ENCODE measurements at regions not wholly inside any gene's neighbourhood (a gene's known extent, or its start where the extent isn't known, plus 50 kb on each side); places are given as distances from the start of the nearest gene placed in this dataset.

DNA sequence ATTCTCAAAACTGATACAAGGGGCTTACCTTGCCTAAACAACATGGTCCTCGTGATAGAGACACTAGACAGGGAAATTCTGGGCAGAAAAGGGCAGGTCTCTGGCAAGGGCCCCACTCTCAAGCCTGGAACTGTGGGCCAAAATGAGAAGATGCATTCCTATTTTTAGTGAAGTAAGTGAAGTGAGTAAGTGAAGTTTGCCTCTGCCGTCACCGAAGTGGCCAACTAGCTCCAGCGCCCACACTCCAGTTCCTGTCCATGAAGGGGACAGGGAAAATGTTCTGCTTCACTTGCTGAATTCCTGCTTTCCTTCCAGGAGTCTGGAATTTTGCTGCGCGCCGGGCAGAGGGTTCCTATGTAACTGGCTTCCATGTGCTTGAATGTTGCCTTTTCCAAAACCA is 1035.6 kb upstream of the TMEM132C start:
- H3K4me1 Mint-ChIP-seq = no peaks in the 10 kb centered on the region
- no peak overlapping the region for H3K27ac Mint-ChIP-seq
- no peaks in the 10 kb centered on the region for H3K9me3 Mint-ChIP-seq
- no peaks in the 10 kb centered on the region for H3K36me3 Mint-ChIP-seq
- no peak overlapping the region for H3K4me3 Mint-ChIP-seq
- H3K27me3 Mint-ChIP-seq = peaks cover 13% of the 10 kb centered on the region

GRCh38 chr12:127233016-127233415 is 1034.0 kb upstream of the TMEM132C start:
- no peak overlapping the region for H3K27ac Mint-ChIP-seq
- no peak overlapping the region for H3K4me3 Mint-ChIP-seq
- H3K9me3 Mint-ChIP-seq = no peaks in the 10 kb centered on the region
- H3K27me3 Mint-ChIP-seq = peaks cover 7% of the 10 kb centered on the region
- no peaks in the 10 kb centered on the region for H3K36me3 Mint-ChIP-seq
- H3K4me1 Mint-ChIP-seq = no peaks in the 10 kb centered on the region

DNA sequence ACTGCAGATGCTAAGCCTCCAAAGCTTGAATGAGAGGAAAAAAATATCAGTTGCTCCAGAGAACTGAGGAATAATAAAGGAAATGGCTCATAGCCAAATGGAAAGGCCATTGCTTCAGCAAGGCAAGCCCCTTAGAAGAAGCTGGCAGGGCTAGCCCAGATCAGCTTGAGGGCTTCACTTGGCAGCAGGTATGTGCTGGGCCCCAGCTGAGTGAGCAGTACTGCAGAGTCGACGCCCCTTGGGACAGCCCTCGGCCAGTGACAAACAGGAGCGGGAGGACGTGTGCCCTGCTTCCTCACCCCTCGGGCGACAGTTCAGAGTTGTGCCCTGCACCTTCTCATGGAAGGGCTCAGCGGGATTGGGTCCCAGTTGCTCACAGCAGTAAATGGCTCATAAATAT is 1031.2 kb upstream of the TMEM132C start:
- H3K27me3 Mint-ChIP-seq = peaks cover 3% of the 10 kb centered on the region
- H3K36me3 Mint-ChIP-seq = no peaks in the 10 kb centered on the region
- no peak overlapping the region for H3K4me3 Mint-ChIP-seq
- no peaks in the 10 kb centered on the region for H3K4me1 Mint-ChIP-seq
- H3K9me3 Mint-ChIP-seq = no peaks in the 10 kb centered on the region
- no peak overlapping the region for H3K27ac Mint-ChIP-seq

- H3K36me3 Mint-ChIP-seq = no peaks in the 10 kb centered on the region
- H3K4me3 Mint-ChIP-seq = no peak overlapping the region
- no peaks in the 10 kb centered on the region for H3K4me1 Mint-ChIP-seq
- no peak overlapping the region for H3K27ac Mint-ChIP-seq
- H3K9me3 Mint-ChIP-seq = no peaks in the 10 kb centered on the region
- peaks cover 1% of the 10 kb centered on the region for H3K27me3 Mint-ChIP-seq
Measured at GRCh38 chr12:127236491-127236890, 1030.5 kb upstream of the TMEM132C start.

GRCh38 chr12:127237151-127237550 is 1029.8 kb upstream of the TMEM132C start:
- H3K4me1 Mint-ChIP-seq = no peaks in the 10 kb centered on the region
- no peaks in the 10 kb centered on the region for H3K9me3 Mint-ChIP-seq
- H3K4me3 Mint-ChIP-seq = no peak overlapping the region
- H3K27ac Mint-ChIP-seq = no peak overlapping the region
- H3K36me3 Mint-ChIP-seq = no peaks in the 10 kb centered on the region
- peaks cover 1% of the 10 kb centered on the region for H3K27me3 Mint-ChIP-seq

DNA sequence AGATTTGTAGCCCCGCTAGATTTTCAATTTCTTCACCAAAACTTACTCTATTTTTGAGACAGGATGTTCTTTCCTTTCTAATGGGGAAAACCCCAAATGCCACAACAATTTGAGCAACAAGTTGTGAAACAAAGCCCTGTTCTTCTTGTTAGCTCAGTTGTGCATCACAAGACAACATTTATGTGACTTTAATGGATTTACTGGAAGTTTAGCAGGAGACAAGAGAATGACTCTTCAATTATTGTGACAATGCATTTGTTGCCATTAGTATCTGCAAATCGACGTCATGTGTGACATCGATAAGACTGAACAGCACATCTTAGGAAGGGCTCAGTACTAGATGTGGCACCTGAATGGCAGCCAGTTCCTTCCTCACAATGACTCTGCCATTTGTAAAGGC is 1028.9 kb upstream of the TMEM132C start:
- Mint-ChIP-seq H3K9me3 (no peaks in the 10 kb centered on the region), H3K36me3 (no peaks in the 10 kb centered on the region), H3K27me3 (peaks cover 2% of the 10 kb centered on the region), H3K4me1 (no peaks in the 10 kb centered on the region), H3K4me3 (no peak overlapping the region), H3K27ac (no peak overlapping the region)

DNA sequence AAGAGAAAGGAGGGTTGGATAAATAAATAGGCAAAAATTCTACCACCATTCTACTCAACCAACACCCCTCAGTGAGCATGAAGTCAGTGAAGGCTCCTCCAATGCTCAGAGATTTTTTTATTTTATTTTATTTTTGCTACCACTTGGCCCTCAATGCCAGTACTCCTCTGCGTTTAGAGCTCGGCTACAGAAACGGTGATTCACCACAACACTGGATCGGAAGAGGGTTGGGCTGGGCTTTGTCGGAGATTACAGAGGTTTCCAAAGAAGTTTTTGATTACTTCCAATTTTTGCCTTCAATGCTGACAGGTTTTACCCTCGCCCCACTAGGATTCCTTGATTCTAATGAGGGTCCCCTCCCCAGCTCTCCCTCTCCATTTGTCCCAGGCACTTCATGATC is 1027.2 kb upstream of the TMEM132C start:
- H3K27me3 Mint-ChIP-seq = peaks cover 4% of the 10 kb centered on the region
- H3K27ac Mint-ChIP-seq = no peak overlapping the region
- no peaks in the 10 kb centered on the region for H3K9me3 Mint-ChIP-seq
- H3K4me3 Mint-ChIP-seq = no peak overlapping the region
- no peaks in the 10 kb centered on the region for H3K36me3 Mint-ChIP-seq
- no peaks in the 10 kb centered on the region for H3K4me1 Mint-ChIP-seq

DNA sequence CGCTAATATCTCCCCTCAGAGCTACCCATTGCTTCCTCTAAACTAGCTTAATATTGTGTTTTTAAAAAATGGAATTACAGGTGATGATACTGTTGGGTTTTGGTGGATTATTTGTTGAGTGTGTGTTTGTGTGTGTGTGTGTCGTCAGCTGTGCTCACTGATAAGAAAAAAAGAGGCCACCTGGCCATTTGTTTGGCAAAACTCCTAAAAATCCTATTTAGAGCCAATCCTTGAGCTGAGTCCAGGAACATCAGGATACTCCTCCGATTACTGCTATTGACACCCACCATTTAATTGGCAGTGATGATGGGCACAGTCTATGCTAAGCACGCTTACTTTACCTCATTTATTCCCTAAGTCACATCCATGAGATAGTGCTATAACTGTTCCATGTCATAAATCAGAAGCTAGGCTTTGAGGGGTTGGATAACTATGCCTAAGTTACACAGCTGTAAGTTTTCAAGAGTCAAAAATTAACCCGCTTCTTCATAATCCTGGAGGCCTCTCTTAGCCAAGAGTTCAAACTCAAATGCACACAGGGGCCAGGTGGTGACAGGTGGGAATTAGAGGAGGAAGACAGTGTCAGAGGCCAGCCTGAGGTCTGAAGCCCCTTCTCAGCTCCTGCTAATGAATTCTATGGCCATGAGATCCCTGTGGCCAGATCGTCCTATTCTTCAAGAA is 1026.6 kb upstream of the TMEM132C start:
- Mint-ChIP-seq H3K4me1 (no peaks in the 10 kb centered on the region), H3K27me3 (peaks cover 4% of the 10 kb centered on the region), H3K4me3 (no peak overlapping the region), H3K27ac (no peak overlapping the region), H3K36me3 (no peaks in the 10 kb centered on the region), H3K9me3 (no peaks in the 10 kb centered on the region)

GRCh38 chr12:127241072-127241817 is 1025.7 kb upstream of the TMEM132C start:
- Mint-ChIP-seq H3K4me3 (no peak overlapping the region), H3K36me3 (no peaks in the 10 kb centered on the region), H3K4me1 (no peaks in the 10 kb centered on the region), H3K27me3 (peaks cover 5% of the 10 kb centered on the region), H3K9me3 (no peaks in the 10 kb centered on the region), H3K27ac (no peak overlapping the region)

GRCh38 chr12:127245009-127245408 is 1022.0 kb upstream of the TMEM132C start:
- H3K27ac Mint-ChIP-seq = no peak overlapping the region
- no peaks in the 10 kb centered on the region for H3K4me1 Mint-ChIP-seq
- no peaks in the 10 kb centered on the region for H3K9me3 Mint-ChIP-seq
- no peaks in the 10 kb centered on the region for H3K36me3 Mint-ChIP-seq
- peaks cover 6% of the 10 kb centered on the region for H3K27me3 Mint-ChIP-seq
- H3K4me3 Mint-ChIP-seq = no peak overlapping the region

DNA sequence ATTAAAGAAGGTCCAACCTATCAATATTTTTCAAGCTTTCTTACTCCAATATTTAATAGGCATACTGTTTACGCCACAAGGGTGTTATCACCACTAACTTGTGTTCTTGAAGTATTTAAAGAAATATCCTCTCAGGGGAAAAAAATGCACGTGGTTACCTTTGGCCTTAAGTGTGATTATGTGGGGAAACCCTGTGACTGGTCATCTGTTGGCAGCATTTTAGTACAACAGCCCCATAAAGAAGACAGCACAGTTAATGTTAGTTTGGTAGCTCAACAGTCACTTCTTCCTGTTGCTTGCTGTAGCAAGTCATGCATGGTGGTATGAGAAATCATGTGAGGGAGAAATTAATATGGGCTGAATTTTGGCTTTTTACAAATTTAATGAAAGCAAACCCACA is 1021.5 kb upstream of the TMEM132C start:
- H3K4me3 Mint-ChIP-seq = no peak overlapping the region
- H3K36me3 Mint-ChIP-seq = no peaks in the 10 kb centered on the region
- H3K9me3 Mint-ChIP-seq = no peaks in the 10 kb centered on the region
- H3K27me3 Mint-ChIP-seq = peaks cover 6% of the 10 kb centered on the region
- H3K4me1 Mint-ChIP-seq = no peaks in the 10 kb centered on the region
- no peak overlapping the region for H3K27ac Mint-ChIP-seq

GRCh38 chr12:127247937-127248336 is 1019.0 kb upstream of the TMEM132C start:
- H3K27me3 Mint-ChIP-seq = peaks cover 5% of the 10 kb centered on the region
- H3K9me3 Mint-ChIP-seq = no peaks in the 10 kb centered on the region
- no peak overlapping the region for H3K27ac Mint-ChIP-seq
- H3K4me3 Mint-ChIP-seq = no peak overlapping the region
- H3K36me3 Mint-ChIP-seq = no peaks in the 10 kb centered on the region
- no peaks in the 10 kb centered on the region for H3K4me1 Mint-ChIP-seq

DNA sequence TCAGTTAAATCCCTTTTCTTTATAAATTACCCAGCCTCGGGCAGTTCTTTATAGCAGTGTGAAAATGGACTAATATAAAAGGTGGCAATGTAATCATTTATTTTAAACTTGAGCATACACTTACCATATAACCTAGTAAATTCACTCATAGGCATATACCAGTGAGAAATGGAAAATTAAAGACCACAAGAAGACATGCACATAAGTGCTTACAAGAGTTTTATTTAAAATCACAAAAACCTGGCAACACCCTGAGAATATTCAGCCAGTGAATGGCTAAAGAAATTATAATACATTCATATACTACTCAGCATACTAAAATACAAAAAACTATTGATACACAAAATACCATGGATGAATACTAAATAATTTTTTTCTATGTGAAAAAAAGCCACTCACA is 1017.5 kb upstream of the TMEM132C start:
- Mint-ChIP-seq H3K4me1 (no peaks in the 10 kb centered on the region), H3K27me3 (peaks cover 3% of the 10 kb centered on the region), H3K4me3 (no peak overlapping the region), H3K27ac (no peak overlapping the region), H3K36me3 (no peaks in the 10 kb centered on the region), H3K9me3 (no peaks in the 10 kb centered on the region)

DNA sequence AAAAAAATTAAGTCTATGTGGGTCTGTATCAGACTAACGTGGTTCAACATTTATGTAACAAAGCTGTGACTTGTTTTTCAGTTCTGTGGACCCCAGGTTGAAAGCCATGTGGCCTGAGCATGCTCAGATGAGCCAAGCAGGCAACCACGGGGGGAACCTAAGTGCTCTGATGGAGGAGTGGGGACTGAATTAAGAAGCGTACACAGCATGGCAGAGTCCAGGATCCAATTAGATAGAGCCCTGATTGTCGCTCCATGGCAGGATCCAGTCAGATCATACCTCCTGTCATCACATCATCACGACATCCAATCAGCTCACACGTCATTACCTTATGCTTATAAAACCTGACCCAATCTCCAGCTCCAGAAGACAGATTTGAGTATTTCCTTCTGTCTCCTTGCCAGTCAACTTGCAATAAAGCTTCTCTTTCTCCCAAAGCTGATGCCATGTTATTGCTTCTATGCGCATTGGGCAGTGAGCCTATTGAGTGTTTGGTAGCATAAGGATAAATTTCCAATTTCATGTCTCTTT is 1013.1 kb upstream of the TMEM132C start:
- no peaks in the 10 kb centered on the region for H3K9me3 Mint-ChIP-seq
- H3K27ac Mint-ChIP-seq = no peak overlapping the region
- no peaks in the 10 kb centered on the region for H3K4me1 Mint-ChIP-seq
- H3K4me3 Mint-ChIP-seq = no peak overlapping the region
- H3K27me3 Mint-ChIP-seq = peaks cover 2% of the 10 kb centered on the region
- H3K36me3 Mint-ChIP-seq = no peaks in the 10 kb centered on the region

- H3K9me3 Mint-ChIP-seq = no peaks in the 10 kb centered on the region
- no peaks in the 10 kb centered on the region for H3K4me1 Mint-ChIP-seq
- peaks cover 2% of the 10 kb centered on the region for H3K27me3 Mint-ChIP-seq
- H3K4me3 Mint-ChIP-seq = no peak overlapping the region
- no peaks in the 10 kb centered on the region for H3K36me3 Mint-ChIP-seq
- H3K27ac Mint-ChIP-seq = no peak overlapping the region
Measured at GRCh38 chr12:127254420-127254955, 1012.5 kb upstream of the TMEM132C start.

DNA sequence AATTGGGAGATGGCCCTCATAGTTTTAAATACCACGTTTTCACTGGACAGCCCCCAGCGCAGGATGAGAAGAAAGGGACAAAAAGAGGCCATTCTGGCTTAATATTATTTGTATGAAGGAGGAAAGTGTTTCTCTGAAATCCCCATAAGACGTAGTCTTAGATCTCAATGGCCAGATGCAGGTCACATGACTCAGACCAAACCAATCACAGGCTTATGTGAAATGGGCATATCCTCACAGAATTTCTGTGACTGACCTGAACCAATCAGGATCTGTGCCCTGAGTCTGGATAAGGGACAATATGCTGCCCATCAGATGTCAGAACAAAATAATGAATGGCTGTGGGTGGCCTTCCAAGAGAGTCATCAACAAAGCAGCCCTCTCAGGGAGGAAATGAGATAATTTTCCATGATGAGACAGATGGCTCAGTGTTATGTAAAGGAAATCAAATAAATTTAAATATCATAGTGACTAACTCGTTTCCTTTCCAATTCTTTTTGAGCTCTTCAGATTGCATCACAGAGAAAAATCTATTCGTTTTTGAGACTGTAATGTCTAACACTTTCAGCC is 1009.5 kb upstream of the TMEM132C start:
- Mint-ChIP-seq H3K4me3 (no peak overlapping the region), H3K9me3 (no peaks in the 10 kb centered on the region), H3K4me1 (no peaks in the 10 kb centered on the region), H3K27me3 (no peaks in the 10 kb centered on the region), H3K27ac (no peak overlapping the region), H3K36me3 (no peaks in the 10 kb centered on the region)
